GM23248 (cell line): ENCODE measurements at regions not wholly inside any gene's neighbourhood (a gene's known extent, or its start where the extent isn't known, plus 50 kb on each side); places are given as distances from the start of the nearest gene placed in this dataset.

Experiments used
- DNase-seq: peaks from one replicate; pipeline ENCODE4 v3.0.0-alpha.2; 2015
- H2AFZ ChIP-seq: fragments of 200-600 bp; sonication (generic); 2 replicates; pipeline ENCODE4 v1.6.1; 2016; ENCODE audit warnings: antibody characterized with exemption
- H3F3A ChIP-seq: fragments of 200-600 bp; sonication (generic); 2 replicates; pipeline ENCODE4 v1.6.1; 2016; ENCODE audit warnings: mild to moderate bottlenecking, antibody characterized with exemption, mixed run types; ENCODE audit not compliant: insufficient read depth
- H3K27ac ChIP-seq: fragments of 200-600 bp; sonication (generic); 2 replicates; pipeline ENCODE4 v1.5.1; 2016; ENCODE audit warnings: mild to moderate bottlenecking
- H3K27me3 ChIP-seq: fragments of 200-600 bp; sonication (generic); replicated peaks from 2 replicates; pipeline ENCODE4 v1.6.1; 2016; ENCODE audit warnings: mild to moderate bottlenecking; ENCODE audit not compliant: insufficient read depth
- H3K36me3 ChIP-seq: fragments of 200-600 bp; sonication (generic); 2 replicates; pipeline ENCODE4 v1.6.1; 2016; ENCODE audit warnings: low read depth, mild to moderate bottlenecking
- H3K4me1 ChIP-seq: fragments of 200-600 bp; sonication (generic); 2 replicates; pipeline ENCODE4 v1.6.1; 2016; ENCODE audit warnings: mild to moderate bottlenecking; ENCODE audit not compliant: insufficient read depth
- H3K4me2 ChIP-seq: fragments of 200-600 bp; sonication (generic); one replicate; pipeline ENCODE4 v1.6.1; 2016; ENCODE audit warnings: mild to moderate bottlenecking; ENCODE audit not compliant: unreplicated experiment
- H3K4me3 ChIP-seq: fragments of 200-600 bp; sonication (generic); 2 replicates; pipeline ENCODE4 v1.5.1; 2016; ENCODE audit warnings: mild to moderate bottlenecking
- H3K79me2 ChIP-seq: fragments of 200-600 bp; sonication (generic); 2 replicates; pipeline ENCODE4 v1.6.1; 2016; ENCODE audit warnings: mild to moderate bottlenecking; ENCODE audit not compliant: insufficient read depth
- H3K9ac ChIP-seq: fragments of 200-600 bp; sonication (generic); 2 replicates; pipeline ENCODE4 v1.6.1; 2016; ENCODE audit warnings: mild to moderate bottlenecking
- H3K9me2 ChIP-seq: fragments of 200-600 bp; sonication (generic); 2 replicates; pipeline ENCODE4 v1.6.1; 2016; ENCODE audit warnings: mixed run types, mild to moderate bottlenecking, moderate library complexity; ENCODE audit not compliant: insufficient read depth
- H3K9me3 ChIP-seq: fragments of 200-600 bp; sonication (generic); one replicate; pipeline ENCODE4 v1.6.1; 2017; ENCODE audit warnings: low read depth
- H4K20me1 ChIP-seq: fragments of 200-600 bp; sonication (generic); 2 replicates; pipeline ENCODE4 v1.6.0; 2016; ENCODE audit not compliant: insufficient read depth
- EZH2 ChIP-seq: fragments of 200-600 bp; sonication (generic); IDR thresholded peaks from 2 replicates; pipeline ENCODE4 v1.6.1; 2018; ENCODE audit warnings: antibody characterized with exemption, mild to moderate bottlenecking; ENCODE audit not compliant: insufficient read depth, poor library complexity, severe bottlenecking
- EZH2phosphoT487 ChIP-seq: fragments of 200-600 bp; sonication (generic); IDR thresholded peaks from 2 replicates; pipeline ENCODE4 v1.6.1; 2018; ENCODE audit warnings: antibody characterized with exemption, moderate library complexity, mild to moderate bottlenecking, low read depth; ENCODE audit not compliant: insufficient read depth
- WGBS, 2 experiments: methylation state at CpG; one replicate each; pipeline ENCODE4 v1.1.6; 2015 to 2017; ENCODE audit warnings: low lambda C conversion rate in 2 of 2, low coverage in 1 of 2; ENCODE audit errors: missing lambda C conversion rate in 2 of 2; 5-methylcytosine and 5-hydroxymethylcytosine counted together
- in situ Hi-C: fragments of 300-500 bp; cut with MboI; formaldehyde crosslinking; loops from 2 replicates; pipeline ENCODE4 v1.15.0; 2020

DNA sequence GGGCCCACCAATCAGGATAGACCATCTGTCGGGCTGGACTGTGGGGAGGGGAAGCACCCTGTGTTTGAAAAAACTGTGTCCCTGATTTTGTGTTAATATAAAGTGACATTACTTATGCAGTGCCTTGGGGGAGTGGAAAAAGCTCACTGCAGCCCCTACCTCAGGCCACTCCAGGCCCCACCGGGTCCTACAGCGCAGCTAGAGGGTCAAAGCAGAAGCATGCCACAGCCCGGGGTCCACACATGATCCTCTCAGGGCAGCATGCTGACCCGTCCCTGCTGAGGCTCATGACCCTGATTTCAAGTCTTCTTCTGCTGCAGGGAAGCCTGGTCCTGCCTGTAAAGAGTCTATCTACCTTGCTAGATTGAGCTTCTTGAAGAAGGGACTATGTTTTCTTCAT is 133.0 kb upstream of the PLCB4 start:
- no peaks in the 10 kb centered on the region for H4K20me1 ChIP-seq
- 0 out of 2 replicates have a peak, but pooled peaks cover 7% of the 10 kb centered on the region for H3K27me3 ChIP-seq
- no peaks in the 10 kb centered on the region for H3K79me2 ChIP-seq
- H3K27ac ChIP-seq, result no peak overlapping the region
- no peaks in the 10 kb centered on the region for H3K36me3 ChIP-seq
- no peaks in the 10 kb centered on the region for H3K9me2 ChIP-seq
- no peak overlapping the region for H2AFZ ChIP-seq
- H3K4me2 ChIP-seq, result no peak overlapping the region
- DNase-seq, result no peak
- no peak for TF ChIP-seq EZH2phosphoT487
- no peak for TF ChIP-seq EZH2
- H3F3A ChIP-seq, result peaks cover 14% of the 10 kb centered on the region
- H3K9me3 ChIP-seq, result no peaks in the 10 kb centered on the region
- 59 to 61% methylated on average over 5 of the region's 5 CpGs for WGBS, 2 experiments
- no peak overlapping the region for H3K9ac ChIP-seq
- H3K4me3 ChIP-seq, result no peak overlapping the region
- in situ Hi-C loops, result no loop called here
- peaks cover 13% of the 10 kb centered on the region for H3K4me1 ChIP-seq

DNA sequence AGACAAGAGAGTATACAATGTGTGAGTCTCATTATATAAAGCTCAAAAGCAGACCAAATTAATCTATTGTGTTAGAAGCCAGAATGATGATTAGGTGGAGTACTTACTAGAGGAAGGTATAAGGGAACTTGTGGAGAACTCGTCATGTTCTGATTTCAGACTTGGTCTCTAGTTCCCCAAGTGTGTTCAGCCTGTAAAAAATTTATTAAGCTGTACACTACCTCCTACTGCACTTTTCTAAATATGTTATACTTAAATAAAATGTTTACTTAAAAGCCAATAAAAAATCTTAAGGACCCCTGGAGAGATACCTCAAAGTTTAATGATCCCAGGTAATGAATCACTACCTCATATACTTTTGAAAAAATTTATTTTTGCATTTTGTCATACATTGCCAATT is 130.4 kb upstream of the PLCB4 start:
- Histone ChIP-seq H3K4me1 (no peaks in the 10 kb centered on the region), H3K27me3 (0 out of 2 replicates have a peak, but pooled peaks cover 7% of the 10 kb centered on the region), H4K20me1 (no peaks in the 10 kb centered on the region), H3K27ac (no peak overlapping the region), H3K36me3 (no peaks in the 10 kb centered on the region), H3K4me3 (no peak overlapping the region), H3K9ac (no peak overlapping the region), H3F3A (0 out of 2 replicates have a peak, but pooled peaks cover 2% of the 10 kb centered on the region), H2AFZ (no peak overlapping the region), H3K9me3 (no peaks in the 10 kb centered on the region), H3K4me2 (no peak overlapping the region), H3K79me2 (no peaks in the 10 kb centered on the region), H3K9me2 (no peaks in the 10 kb centered on the region)
- DNase-seq, result no peak
- in situ Hi-C loops, result no loop called here
- TF ChIP-seq EZH2phosphoT487, result no peak
- no peak for TF ChIP-seq EZH2
- 83 to 88% methylated on average over 1 of the region's 1 CpG for WGBS, 2 experiments

DNA sequence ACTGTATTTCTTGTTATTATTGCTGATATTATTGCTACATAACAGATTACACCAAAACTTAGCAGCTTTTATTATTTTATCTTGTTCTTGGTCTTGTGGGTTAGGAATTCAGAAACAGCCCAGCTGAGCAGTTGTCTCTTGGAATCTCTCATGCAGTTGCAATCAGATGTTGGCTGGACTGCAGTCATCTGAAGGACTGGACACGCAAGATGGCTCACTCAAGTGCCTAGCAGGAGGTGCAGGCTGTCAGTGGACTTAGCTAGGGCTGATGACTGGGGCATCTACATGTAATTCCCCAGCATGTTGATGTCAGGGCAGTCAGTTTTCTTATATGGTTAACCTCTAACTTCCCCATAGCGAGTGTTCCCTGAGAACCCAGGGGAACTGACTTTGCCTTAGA is 128.6 kb upstream of the PLCB4 start:
- 72 to 96% methylated on average over 2 of the region's 2 CpGs for WGBS, 2 experiments
- H3K4me3 ChIP-seq, result no peak overlapping the region
- no peak for DNase-seq

DNA sequence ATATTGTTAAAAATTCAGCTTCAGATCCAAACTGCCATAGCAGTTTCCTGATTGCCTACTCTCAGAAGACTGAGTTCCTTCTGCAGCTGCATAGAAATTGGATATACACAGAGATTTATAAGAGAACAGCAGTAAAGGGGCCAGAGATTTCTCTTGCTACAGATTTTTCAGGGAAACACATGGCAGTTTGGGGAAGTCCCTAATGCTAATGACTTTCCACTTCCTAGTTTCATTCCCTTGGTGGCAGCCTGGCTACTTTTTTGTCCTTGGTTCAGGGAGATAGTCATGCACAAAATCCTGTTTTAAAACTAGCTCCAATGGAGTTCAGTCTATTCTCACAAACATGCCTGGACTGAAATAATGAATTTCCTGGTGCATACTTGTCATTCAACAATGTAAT is 125.3 kb upstream of the PLCB4 start:
- TF ChIP-seq EZH2, result no peak
- no peak for TF ChIP-seq EZH2phosphoT487
- no peak overlapping the region for H3K4me2 ChIP-seq
- H3K27me3 ChIP-seq, result no peaks in the 10 kb centered on the region; the same call in 1 of the 2 replicates
- no peak overlapping the region for H3K4me3 ChIP-seq
- no peak overlapping the region for H3K9ac ChIP-seq
- H4K20me1 ChIP-seq, result no peaks in the 10 kb centered on the region
- no peak overlapping the region for H2AFZ ChIP-seq
- no peaks in the 10 kb centered on the region for H3K4me1 ChIP-seq
- H3K36me3 ChIP-seq, result no peaks in the 10 kb centered on the region
- no peaks in the 10 kb centered on the region for H3F3A ChIP-seq
- H3K79me2 ChIP-seq, result no peaks in the 10 kb centered on the region
- no peak overlapping the region for H3K27ac ChIP-seq
- H3K9me2 ChIP-seq, result no peaks in the 10 kb centered on the region
- H3K9me3 ChIP-seq, result no peaks in the 10 kb centered on the region
- in situ Hi-C loops, result no loop called here
- DNase-seq, result no peak

More for the DNA sequence above, 128.6 kb upstream of the PLCB4 start:
- in situ Hi-C loops, result no loop called here
- no peak overlapping the region for H2AFZ ChIP-seq
- no peak overlapping the region for H3K9ac ChIP-seq
- 0 out of 2 replicates have a peak, but pooled peaks cover 7% of the 10 kb centered on the region for H3K27me3 ChIP-seq
- H3K4me1 ChIP-seq, result no peaks in the 10 kb centered on the region
- TF ChIP-seq EZH2phosphoT487 (no peak), EZH2 (no peak)
- H4K20me1 ChIP-seq, result no peaks in the 10 kb centered on the region
- no peak overlapping the region for H3K4me2 ChIP-seq
- H3F3A ChIP-seq, result no peaks in the 10 kb centered on the region
- H3K36me3 ChIP-seq, result no peaks in the 10 kb centered on the region
- no peaks in the 10 kb centered on the region for H3K9me2 ChIP-seq
- H3K79me2 ChIP-seq, result no peaks in the 10 kb centered on the region
- no peaks in the 10 kb centered on the region for H3K9me3 ChIP-seq
- no peak overlapping the region for H3K27ac ChIP-seq
